ENCODE measurements at regions not wholly inside any gene's neighbourhood (a gene's known extent, or its start where the extent isn't known, plus 50 kb on each side); places are given as distances from the start of the nearest gene placed in this dataset.

DNA sequence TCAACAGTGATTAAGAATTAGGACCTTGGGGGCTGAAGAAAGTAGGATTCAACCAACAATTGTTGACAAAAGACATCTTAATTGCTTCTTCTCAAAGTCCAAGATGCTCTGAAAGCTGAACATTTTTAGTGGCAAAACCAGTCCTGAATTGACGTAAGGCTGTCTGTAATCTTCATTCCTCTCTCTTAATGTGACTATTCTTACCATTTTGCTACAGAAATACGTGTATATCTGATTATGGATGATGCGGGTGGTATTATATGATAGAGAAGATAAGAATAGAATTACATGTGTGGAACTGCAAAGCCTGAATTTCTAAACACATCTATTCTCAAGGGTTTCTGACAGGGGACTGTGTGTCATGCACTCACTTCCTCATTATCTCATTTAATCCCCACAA lies 130.3 kb upstream of the SASH1 start:
- TF ChIP-seq, protein P1, sequence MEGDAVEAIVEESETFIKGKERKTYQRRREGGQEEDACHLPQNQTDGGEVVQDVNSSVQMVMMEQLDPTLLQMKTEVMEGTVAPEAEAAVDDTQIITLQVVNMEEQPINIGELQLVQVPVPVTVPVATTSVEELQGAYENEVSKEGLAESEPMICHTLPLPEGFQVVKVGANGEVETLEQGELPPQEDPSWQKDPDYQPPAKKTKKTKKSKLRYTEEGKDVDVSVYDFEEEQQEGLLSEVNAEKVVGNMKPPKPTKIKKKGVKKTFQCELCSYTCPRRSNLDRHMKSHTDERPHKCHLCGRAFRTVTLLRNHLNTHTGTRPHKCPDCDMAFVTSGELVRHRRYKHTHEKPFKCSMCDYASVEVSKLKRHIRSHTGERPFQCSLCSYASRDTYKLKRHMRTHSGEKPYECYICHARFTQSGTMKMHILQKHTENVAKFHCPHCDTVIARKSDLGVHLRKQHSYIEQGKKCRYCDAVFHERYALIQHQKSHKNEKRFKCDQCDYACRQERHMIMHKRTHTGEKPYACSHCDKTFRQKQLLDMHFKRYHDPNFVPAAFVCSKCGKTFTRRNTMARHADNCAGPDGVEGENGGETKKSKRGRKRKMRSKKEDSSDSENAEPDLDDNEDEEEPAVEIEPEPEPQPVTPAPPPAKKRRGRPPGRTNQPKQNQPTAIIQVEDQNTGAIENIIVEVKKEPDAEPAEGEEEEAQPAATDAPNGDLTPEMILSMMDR (IDR thresholded peaks at IDR 0.05): no peak
- TF ChIP-seq POLR2A (IDR thresholded peaks at IDR 0.05) (no peak), EP300 (IDR thresholded peaks at IDR 0.05) (no peak)

Measured in tibial nerve (tissue), 4 donors.